Activated gamma-delta T cell (primary cell): ENCODE measurements at regions not wholly inside any gene's neighbourhood (a gene's known extent, or its start where the extent isn't known, plus 50 kb on each side); places are given as distances from the start of the nearest gene placed in this dataset.
"Not testable (repeated sequence)": the region's sequence is repeated elsewhere in the genome, so short reads cannot be mapped to it uniquely, and the experiment has no call there.

Source experiments
- DNase-seq: peaks from one replicate; lab custom pipeline; 2025; lab: John Stamatoyannopoulos, UW

DNA sequence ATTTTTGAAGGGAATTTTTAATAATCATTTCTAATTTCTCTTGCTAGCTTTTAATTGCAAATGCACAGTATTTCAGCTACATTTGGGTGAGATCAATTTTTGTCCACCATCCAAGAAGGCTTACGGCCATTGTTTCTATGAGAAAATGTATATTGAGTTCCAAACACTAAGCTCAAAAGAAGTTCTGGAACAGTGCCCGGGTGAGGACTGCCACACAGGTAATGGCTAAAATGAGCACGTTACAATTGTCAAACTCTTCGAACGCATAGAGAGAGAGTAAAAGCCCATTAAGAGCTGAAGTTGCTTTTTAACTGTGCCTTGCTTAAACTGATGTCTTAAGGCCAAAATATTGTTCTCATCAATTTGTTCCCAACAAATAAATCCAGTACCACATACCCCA, 755.0 kb downstream of the DIAPH3 start:
- no peak for DNase-seq

DNA sequence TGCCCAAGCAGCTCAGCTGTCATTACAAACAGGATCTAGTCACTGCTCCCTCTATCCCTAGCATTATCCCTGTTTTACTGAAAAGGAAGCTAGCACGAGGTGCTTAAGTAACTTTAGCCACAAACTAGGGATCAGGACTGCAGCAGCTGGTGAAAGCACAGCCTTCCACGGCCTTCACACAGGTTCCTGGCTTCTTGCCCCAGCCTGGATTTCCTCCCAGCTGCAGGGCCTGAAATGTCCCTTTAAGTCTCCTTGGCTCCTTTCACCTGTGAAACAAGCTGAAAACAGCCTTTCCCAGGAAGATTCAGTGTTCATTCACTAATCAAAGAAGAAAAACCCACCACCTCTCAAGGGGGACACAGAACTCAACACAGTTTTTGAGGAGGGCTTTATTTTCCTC, 754.5 kb downstream of the DIAPH3 start:
- DNase-seq = no peak

DNA sequence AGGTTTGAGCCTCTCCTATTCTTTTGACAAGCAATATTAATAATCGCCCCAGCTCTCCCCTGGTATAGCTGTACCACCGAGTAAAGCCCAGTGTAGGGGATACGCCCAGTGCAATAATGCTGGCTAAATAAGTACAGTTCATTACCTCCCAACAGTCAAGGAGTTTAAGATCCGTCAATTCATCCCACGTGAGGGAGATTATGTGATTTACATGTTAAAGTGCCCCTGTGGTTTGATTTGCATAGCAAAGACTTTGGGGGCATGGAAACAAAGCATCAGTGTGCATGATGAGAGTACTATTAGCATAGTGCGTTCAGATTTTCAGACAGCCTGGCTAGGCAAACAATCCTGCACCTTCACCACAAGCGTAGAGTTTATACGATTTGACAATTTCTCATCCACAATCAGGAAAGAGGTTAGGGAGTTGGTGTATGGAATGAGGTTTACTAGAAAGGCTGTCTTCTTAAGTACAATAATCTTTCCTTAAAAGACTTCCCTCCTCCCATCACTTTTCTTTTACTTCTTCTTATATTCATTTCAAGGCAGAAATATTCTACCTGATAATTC, 754.0 kb downstream of the DIAPH3 start:
- no peak for DNase-seq

DNA sequence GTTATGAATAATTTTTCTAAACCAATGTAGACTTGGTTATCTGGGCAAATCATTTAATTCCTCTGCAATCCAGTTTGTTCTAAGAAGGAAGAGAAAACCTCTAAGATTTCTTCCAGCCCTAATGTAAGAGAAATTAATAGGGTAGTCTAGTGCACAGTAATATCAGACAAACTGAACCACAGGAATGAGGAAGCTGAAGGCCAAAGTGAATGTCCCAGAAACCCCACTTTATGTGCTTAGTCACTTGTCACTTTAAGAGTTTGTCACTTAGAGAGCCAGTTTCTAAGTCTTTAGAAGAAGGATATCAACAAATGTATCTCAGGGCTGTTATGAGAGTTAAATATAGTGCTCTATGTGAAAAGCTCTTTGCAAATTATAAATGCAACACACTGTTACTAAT, 750.6 kb downstream of the DIAPH3 start:
- DNase-seq = no peak

DNA sequence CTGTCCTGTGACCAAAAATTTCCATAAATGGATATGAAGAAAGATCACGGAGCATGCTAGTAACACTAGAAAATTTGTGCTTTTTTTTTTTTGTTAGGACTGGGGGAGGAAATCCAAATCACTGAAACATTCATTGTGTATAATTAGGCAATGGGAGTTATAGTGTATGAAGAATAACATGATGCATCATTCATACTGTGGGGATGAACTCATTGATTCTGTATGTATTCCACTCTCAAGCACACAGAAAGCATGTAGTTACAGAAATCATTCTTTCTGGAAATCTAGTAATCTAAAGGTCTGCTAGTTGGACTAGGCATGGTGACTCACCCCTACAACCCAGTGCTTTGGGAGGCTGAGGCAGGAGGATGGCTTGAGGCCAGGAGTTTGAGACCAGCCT, 749.7 kb downstream of the DIAPH3 start:
- no peak for DNase-seq

DNA sequence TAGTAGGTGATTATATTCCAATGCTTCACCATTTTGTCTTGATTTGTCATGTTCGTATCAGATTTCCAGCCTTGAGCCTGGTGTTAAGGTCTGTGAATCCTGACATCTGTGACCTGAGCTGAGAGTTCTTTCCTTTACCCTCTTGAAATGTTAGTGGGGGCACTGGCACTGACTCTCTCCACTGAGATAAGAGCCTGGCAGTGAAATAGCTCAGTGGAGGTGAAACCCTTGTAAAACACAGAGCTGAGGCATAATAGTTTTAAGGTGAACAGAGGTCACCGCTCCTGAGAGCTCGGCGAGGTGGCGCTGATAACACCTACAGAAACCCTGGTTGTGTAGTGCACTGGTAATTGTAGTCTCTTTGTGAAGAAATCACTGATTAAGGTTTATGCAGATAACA, 748.2 kb downstream of the DIAPH3 start:
- no peak for DNase-seq

DNA sequence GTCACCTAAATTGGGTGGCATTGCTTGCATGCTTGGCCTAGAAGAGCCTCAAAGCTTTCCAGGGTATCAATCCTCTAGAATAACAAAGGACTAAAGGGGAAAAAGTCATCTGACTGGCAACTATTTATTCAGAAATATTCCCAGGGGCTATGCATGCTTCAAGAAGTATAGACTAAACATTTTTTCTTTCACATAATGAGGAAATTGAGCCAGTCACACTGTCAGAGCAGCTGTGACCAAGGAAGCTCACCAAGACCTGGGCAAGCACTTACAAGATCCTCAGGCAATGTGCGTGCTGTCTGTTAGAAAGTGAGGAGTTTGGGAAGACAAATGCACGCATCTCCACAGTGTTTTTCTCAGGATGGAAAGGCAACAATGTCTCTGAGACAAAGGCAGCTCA, 747.2 kb downstream of the DIAPH3 start:
- DNase-seq = no peak

DNA sequence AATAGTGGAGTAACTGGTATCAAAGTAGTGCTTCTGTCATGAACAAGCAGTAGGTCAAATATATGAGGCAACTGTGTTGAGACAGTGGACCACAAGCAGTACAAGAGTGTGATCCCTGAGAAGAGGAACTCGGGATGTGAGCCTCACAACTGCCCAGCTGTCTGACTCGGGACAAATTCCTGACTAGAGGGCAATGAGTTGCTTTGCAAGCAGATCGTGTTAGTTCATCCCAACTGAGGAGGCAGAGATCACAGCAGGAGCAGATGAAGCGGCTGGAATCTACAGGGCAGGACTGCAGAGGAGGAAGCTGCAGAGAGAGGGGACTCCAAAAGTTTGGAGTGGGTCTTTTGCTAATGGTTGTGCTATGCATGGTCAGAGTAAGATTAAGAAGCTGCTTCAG, 741.1 kb downstream of the DIAPH3 start:
- no peak for DNase-seq

DNA sequence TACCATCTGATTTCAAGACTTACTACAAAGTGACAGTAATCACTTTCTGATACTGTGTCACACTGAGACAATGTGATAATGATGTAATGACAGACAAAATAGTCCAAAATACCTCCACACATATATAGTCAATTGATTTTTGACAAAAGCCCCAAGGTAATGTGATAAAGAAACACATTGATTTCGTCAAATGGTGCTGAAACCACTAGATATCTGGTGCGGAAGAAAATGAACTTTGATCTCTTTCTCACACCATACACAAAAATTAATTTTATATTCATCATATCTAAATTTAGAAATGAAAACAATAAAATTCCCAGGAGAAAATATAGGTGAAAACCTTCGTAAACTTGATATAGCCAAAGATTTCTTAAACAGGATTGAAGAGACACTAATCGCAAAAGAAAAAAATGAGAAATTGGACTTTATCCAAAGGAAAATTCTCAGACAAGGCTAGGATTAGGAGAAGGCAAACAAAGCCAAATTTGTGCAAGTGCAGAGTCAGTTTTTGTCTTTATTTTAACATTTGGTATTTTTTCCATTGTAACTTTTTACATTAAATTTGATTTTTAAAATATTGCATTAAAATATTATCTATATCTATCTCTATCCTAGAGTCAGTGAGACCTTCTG, 739.9 kb downstream of the DIAPH3 start:
- no peak for DNase-seq

DNA sequence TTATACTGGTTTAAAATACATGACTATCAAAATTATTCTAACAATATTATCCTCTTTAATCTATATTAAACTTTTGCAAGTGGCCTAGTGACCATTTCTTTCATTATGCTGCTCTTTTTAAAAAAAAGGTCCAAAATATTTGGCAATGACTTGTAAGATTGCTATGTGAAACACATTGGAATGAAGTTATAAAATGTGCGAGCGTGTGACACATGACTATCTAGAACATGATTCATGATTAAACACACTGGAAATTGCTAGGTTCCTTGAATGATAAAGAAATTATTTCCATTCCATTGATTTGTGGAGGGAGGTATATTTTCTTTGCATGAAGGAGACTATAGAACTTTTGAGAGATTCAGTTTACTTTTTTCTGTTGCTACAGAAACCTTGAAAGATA, 739.1 kb downstream of the DIAPH3 start:
- no peak for DNase-seq

DNA sequence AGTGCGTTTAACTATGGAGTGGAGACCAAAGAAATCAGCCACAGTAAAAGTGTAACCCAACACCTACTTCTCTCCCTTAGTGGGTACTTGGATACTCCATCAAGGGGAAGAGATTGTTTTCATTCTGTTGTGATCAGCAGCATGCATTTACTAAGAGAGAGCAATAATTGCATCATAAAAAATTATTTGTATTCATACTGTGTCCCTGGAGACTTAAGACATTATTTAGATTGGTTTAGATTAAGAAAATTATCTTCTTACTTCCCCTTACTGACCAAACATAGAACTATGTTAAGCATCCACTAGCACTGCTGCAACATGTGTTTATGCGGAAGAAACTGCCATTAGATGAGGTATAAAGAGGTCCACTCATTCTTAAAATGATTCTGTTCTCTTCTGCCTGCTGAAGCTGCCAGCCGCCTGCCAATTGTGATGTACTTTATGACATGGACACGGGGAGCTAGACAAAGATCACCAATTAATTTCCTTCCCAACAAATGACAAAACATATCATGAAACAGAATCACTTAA, 738.5 kb downstream of the DIAPH3 start:
- no peak for DNase-seq

DNA sequence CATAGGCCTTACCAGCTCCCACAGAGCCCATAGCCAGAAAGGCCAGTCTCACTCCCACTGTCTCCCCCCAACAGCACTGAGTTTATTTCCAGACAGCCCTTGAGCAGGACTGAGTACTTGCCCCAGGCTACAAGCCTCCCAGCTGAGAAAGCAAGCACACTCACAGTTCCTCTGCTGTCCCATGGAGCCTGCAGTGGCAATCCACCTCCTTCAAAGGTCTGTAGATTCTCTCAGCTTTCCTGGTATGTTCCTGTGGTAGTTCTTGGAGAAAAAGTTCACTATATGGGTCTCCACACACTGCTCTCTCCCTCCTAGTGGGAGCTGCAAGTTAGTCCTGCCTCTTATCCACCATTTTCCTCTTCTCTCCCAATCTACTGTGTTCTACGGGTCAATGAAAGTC, 728.7 kb downstream of the DIAPH3 start:
- DNase-seq = no peak

DNA sequence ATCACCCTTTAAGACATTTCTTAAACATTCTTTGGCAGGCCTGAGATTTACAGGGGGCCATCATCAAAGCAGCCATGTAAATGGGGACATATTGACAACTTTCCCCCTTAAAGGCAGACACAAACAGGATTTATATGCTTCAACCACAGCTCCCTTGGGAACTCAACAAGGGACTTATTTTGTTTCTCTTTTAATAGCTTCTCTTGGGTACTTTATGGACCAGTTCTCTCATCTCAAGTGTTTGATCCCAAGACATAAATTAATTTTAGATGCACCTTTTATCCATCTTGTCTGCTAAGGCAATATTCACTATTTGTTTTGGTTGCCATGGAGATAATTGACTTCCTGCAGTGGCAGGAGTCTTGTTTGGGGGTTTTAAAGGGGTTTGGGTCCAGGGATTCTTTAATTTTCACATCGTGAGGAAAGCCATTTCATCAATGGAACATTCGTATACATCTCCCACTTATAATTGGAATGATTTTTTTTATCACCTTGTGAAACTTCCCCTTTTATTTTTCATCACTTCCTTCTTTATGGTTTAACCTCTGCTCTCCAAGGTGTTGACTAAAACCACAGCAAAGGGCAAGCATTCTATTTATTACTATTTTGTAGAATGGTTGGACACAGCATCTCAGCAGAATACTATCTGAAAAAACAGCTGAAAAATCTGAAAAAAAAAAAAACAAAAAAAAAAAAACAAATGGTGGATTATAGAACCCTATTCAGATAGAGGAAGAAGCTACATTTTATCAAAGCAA, 726.0 kb downstream of the DIAPH3 start:
- DNase-seq = no peak

DNA sequence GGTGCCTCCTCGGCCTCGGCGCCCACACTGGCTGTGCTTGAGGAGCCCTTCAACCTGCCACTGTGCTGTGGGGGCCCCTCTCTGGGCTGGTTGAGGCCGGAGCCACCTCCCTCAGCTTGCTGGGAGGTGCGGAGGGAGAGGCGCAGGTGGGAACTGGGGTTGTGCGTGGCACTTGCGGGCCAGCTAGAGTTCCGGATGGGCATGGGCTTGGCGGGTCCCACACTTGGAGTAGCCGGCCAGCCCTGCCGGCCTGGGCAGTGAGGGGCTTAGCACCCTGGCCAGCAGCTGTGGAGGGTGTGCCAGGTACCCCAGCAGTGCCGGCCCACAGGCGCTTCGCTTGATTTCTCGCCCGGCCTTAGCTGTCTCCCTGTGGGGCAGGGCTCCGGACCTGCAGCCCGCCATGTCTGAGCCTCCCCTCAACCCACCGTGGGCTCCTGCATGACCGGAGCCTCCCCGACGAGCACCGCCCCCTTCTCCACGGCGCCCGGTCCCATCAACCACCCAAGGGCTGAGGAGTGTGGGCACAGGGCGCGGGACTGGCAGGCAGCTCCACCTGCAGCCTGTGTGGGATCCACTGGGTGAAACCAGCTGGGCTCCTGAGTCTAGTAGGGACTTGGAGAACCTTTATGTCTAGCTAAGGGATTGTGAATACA, 723.8 kb downstream of the DIAPH3 start:
- no peak for DNase-seq

DNA sequence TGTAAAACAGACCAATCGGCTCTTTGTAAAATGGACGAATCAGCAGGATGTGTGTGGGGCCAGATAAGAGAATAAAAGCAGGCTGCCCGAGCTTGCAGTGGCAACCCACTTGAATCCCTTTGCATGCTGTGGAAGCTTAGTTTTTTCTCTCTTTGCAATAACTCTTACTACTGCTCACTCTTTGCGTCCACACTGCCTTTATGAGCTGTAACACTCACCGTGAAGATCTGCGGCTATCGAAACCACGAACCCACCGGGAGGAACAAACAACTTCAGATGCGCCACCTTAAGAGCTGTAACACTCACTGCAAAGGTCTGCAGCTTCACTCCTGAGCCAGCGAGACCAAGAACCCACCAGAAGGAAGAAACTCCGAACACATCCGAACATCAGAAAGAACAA, 722.7 kb downstream of the DIAPH3 start:
- not testable (repeated sequence) for DNase-seq

DNA sequence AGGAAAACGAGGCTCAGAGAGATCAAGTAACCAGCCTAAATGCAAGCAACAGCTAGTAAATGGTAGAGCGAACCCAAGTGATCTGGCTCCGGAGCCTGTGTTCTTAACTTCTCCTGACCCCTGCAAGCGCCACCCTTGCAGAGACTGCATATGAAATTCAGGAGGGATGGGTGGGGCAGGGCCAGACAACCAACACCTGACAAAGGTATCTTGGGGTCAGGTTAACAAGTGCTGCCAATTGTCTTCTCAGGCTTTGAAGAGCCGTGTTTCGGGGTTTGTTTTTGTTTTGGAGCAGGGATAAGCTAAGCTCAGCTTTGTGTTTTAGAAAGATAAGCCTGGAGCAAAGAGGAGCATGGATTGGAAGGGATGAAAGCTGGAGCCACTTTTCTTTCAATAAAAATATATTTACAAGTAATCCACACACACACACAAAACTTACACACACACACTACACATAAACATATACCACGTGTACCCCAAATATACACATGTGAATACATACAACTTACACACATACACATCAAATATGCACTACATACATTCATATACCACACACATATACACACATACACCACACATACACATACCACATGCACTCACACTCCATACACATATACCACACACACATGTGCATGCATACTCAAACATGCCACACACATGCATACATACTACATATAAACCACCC, 722.0 kb downstream of the DIAPH3 start:
- no peak for DNase-seq

DNA sequence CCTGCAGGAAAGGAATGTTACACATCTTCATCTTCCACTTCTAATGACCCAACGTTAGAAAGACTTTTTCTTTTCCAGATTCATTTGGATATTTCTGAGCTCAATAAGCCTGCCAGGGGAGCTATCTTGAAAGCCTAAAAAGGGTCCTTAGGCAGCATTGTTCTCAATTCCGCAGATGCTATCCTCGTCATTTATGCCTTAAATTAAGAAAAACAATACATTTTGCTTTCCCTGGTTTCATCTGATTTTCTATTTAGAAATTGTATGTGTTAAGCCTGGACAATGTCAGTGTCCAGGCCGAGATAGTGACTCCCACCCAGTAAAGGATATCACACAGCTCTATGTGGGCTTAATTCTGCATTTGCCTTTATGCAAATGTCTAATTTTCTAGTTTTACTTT, 721.3 kb downstream of the DIAPH3 start:
- DNase-seq = no peak

DNA sequence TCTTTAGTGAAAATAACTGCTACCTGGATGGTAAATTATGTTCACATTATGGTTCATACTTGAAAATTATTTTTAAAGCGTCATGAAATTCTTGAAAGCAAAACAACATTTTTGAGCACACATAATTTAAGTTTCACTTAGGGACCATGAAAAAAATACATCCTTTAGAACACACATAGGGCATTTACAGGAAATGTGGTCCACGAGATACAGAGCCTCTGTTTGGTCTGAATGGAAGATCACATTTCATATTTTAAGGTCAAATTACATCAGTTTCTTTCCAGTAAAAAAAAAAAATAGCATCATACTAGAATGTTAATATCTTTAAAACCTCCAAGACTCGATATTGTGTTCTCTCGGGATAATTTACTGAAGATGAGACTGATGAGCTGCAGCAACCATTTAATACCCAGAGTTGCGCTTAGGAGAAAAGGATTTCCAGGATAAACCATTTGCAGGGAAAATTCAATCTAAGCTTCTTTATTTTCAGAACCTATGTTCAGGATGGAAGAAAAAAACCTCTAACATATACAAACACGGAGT, 720.7 kb downstream of the DIAPH3 start:
- DNase-seq = no peak

DNA sequence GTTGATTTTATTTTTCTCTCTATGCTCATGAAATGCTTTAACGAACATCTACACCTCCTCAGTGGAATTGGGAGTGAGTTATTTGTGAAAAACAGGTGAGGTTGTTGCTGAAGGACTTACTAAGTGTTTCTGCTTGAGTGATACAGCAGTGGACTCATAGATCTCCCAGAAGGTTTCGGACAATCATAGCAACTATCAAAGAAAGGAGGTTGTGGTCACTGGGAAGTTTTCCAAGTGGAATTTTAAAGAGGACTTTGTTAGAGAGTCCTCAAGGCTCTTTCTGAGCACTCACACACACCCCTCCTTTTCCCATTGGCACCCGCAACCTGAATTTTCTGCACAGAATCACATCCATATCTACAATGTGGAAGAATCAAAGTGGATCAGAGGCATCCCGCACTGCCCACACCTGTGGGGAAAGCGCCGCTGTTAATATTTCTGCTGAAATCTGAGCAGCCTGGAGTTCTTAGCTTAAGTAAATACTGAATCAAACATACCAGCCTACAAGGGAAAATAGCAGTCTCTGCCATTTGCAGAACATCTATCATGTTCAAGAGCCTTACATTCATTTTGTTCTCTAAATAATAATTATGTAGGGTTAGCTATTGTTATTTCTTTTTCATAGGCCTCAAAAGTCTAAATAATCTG, 719.4 kb downstream of the DIAPH3 start:
- no peak for DNase-seq

DNA sequence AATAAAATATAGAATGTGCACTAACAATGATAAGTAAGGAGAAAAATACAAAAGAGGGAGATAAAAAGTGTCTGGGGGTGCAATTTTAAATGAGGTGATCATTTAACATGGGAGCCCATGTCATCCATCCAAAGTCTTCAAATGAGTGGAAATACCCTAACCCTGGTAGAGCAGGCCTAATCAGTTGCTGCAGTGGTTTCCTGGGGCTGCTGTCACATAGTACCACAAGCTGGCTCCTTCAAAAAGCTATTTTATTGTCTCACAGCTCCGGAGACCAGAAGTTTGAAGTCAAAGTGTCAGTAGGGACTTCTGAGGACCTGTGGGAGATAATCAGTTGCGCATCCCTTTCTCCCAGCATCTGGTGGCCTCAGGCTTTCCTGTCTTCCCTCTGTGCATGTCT, 717.9 kb downstream of the DIAPH3 start:
- DNase-seq = no peak

DNA sequence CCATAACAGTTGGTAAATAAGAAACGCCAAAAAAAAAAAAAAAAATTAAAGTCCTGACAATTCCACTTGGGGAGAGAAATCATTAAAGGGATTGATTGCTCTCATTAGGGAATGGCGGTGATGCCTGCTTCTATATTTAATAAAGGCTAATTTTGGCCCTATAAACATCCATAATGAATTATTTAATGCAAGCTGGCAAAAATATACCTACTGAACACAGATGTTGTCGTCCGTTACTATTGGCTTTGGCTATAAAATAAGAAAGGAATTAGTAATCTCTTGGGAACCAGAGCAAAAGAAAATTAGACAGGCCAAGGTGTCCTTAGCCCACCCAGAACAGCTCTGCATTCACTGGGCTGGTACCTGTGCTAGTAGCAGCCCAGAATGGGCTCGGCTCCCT, 717.3 kb downstream of the DIAPH3 start:
- DNase-seq = no peak
